ENCODE measurements at regions not wholly inside any gene's neighbourhood (a gene's known extent, or its start where the extent isn't known, plus 50 kb on each side); places are given as distances from the start of the nearest gene placed in this dataset.

DNA sequence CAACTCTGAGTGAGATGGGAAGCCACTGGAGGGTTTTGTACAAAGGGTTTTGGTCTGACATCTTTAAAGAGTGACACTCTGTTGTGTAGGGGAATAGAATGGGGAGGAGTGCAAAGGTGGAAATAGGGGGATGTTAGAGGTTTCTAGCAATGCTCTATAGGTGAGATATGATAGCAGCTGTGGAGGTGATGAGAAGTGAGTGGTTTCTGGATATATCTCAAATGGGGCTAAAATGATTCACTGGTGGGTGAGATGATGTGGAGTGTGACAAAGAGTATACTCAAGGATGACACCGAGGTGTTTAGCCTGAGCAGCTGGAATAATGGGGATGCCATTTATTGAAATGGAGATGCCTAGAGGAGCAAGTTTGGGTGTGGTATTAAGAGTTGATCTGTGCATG lies 426.4 kb downstream of the PCNX1 start:
- TF ChIP-seq CTCF (IDR thresholded peaks at IDR 0.05 in 8 of 11, conservative IDR thresholded peaks at IDR 0.05 in 3 of 11) (no peak), POLR2A (IDR thresholded peaks at IDR 0.05) (no peak), POLR2AphosphoS5 (IDR thresholded peaks at IDR 0.05) (no peak)
